Liver (tissue), 8 donors: ENCODE measurements at regions not wholly inside any gene's neighbourhood (a gene's known extent, or its start where the extent isn't known, plus 50 kb on each side); places are given as distances from the start of the nearest gene placed in this dataset.

ENCODE experiments used
- DNase-seq: peaks from one replicate; pipeline ENCODE4 v3.0.0-alpha.2; 2017; ENCODE audit warnings: low spot score
- H3K27ac ChIP-seq, 2 donors: one replicate each; pipeline ENCODE4 v1.7.0; 2013; ENCODE audit warnings: inconsistent platforms in 2 of 2, low read length in 2 of 2, control low read depth in 1 of 2, low read depth in 1 of 2, mild to moderate bottlenecking in 1 of 2
- H3K27me3 ChIP-seq, 4 donors: one replicate each; pipeline versions ENCODE4 v1.6.1 to v1.7.0; 2013; ENCODE audit warnings: low read length in 3 of 4, inconsistent platforms in 1 of 4, mild to moderate bottlenecking in 1 of 4, moderate library complexity in 1 of 4; ENCODE audit not compliant: control insufficient read depth in 4 of 4, insufficient read depth in 4 of 4
- H3K36me3 ChIP-seq, 4 donors: one replicate each; pipeline versions ENCODE4 v1.6.1 to v1.7.0; 2013; ENCODE audit warnings: low read length in 3 of 4, mild to moderate bottlenecking in 3 of 4, low read depth in 1 of 4, moderate library complexity in 1 of 4; ENCODE audit not compliant: control insufficient read depth in 4 of 4, insufficient read depth in 3 of 4
- H3K4me1 ChIP-seq, 4 donors: one replicate each; pipeline versions ENCODE4 v1.6.1 to v1.7.0; 2013; ENCODE audit warnings: low read length in 3 of 4, mild to moderate bottlenecking in 3 of 4, moderate library complexity in 1 of 4; ENCODE audit not compliant: control insufficient read depth in 4 of 4, insufficient read depth in 4 of 4
- H3K4me3 ChIP-seq, 3 donors: one replicate each; pipeline versions ENCODE4 v1.6.1 to v1.7.0; 2013; ENCODE audit warnings: low read length in 3 of 3, control low read depth in 1 of 3, low read depth in 1 of 3, mild to moderate bottlenecking in 1 of 3
- H3K9ac ChIP-seq, 2 donors: one replicate each; pipeline ENCODE4 v1.7.0; 2013; ENCODE audit warnings: low read length in 2 of 2, mild to moderate bottlenecking in 2 of 2, moderate library complexity in 2 of 2, control low read depth in 1 of 2, low read depth in 1 of 2
- H3K9me3 ChIP-seq, 4 donors: one replicate each; pipeline versions ENCODE4 v1.6.1 to v1.7.0; 2013; ENCODE audit warnings: low read length in 3 of 4; ENCODE audit not compliant: control insufficient read depth in 4 of 4
- ATF3 ChIP-seq: IDR thresholded peaks from 2 replicates; pipeline ENCODE4 v1.6.1; 2016; ENCODE audit warnings: antibody characterized with exemption
- CTCF ChIP-seq: fragments of 150-350 bp; IDR thresholded peaks from 2 replicates; pipeline ENCODE4 v1.5.1; 2017; ENCODE audit warnings: improper control_type of control experiment, low read depth, low read length; ENCODE audit not compliant: missing input control
- EGR1 ChIP-seq, 2 donors: IDR thresholded peaks; 2 replicates each; pipeline ENCODE4 v1.6.1; 2016 to 2018; ENCODE audit warnings: antibody characterized with exemption in 2 of 2, low read depth in 2 of 2
- FOXA1 ChIP-seq: IDR thresholded peaks from 2 replicates; pipeline ENCODE4 v1.6.1; 2016; ENCODE audit warnings: antibody characterized with exemption
- GABPA ChIP-seq, 2 donors: IDR thresholded peaks in 1 of 2; conservative IDR thresholded peaks in 1 of 2; 2 replicates each; pipeline ENCODE4 v1.6.1; 2016; ENCODE audit warnings: antibody characterized with exemption in 2 of 2, mild to moderate bottlenecking in 1 of 2, moderate library complexity in 1 of 2
- HNF4A ChIP-seq, 2 donors: conservative IDR thresholded peaks; 2 replicates each; pipeline ENCODE4 v1.6.1; 2016; ENCODE audit warnings: antibody characterized with exemption in 2 of 2, mild to moderate bottlenecking in 2 of 2
- HNF4G ChIP-seq: IDR thresholded peaks from 2 replicates; pipeline ENCODE4 v1.6.1; 2016; ENCODE audit warnings: antibody characterized with exemption
- JUND ChIP-seq, 2 donors: IDR thresholded peaks; 2 replicates each; pipeline ENCODE4 v1.6.1; 2016; ENCODE audit warnings: antibody characterized with exemption in 2 of 2
- MAX ChIP-seq: IDR thresholded peaks from 2 replicates; pipeline ENCODE4 v1.6.1; 2016; ENCODE audit warnings: antibody characterized with exemption
- NR2F2 ChIP-seq: IDR thresholded peaks from 2 replicates; pipeline ENCODE4 v1.6.1; 2016; ENCODE audit warnings: antibody characterized with exemption
- RAD21 ChIP-seq, 2 donors: IDR thresholded peaks; 2 replicates each; pipeline ENCODE4 v1.6.1; 2016; ENCODE audit warnings: antibody characterized with exemption in 2 of 2, mild to moderate bottlenecking in 2 of 2
- REST ChIP-seq: IDR thresholded peaks from 2 replicates; pipeline ENCODE4 v1.6.1; 2016; ENCODE audit warnings: antibody characterized with exemption, mild to moderate bottlenecking
- RXRA ChIP-seq, 2 donors: IDR thresholded peaks; 2 replicates each; pipeline ENCODE4 v1.6.1; 2017 to 2018; ENCODE audit warnings: antibody characterized with exemption in 2 of 2, mild to moderate bottlenecking in 1 of 2
- SP1 ChIP-seq: IDR thresholded peaks from 2 replicates; pipeline ENCODE4 v1.6.1; 2018; ENCODE audit warnings: antibody characterized with exemption, mild to moderate bottlenecking
- TAF1 ChIP-seq: conservative IDR thresholded peaks from 2 replicates; pipeline ENCODE4 v1.6.1; 2016; ENCODE audit warnings: antibody characterized with exemption, mild to moderate bottlenecking
- YY1 ChIP-seq: IDR thresholded peaks from 2 replicates; pipeline ENCODE4 v1.6.1; 2016; ENCODE audit warnings: antibody characterized with exemption, mild to moderate bottlenecking
- ZBTB33 ChIP-seq: IDR thresholded peaks from 2 replicates; pipeline ENCODE4 v1.6.1; 2016; ENCODE audit warnings: antibody characterized with exemption
- WGBS: extraction: QIAGEN DNeasy Blood & Tissue Kit; methylation state at CpG from one replicate; pipeline ENCODE4 v1.1.7; 2013; 5-methylcytosine and 5-hydroxymethylcytosine counted together
- donor health status: healthy.
- donor health status: healthy.
- donor health status: healthy.
- donor health status: healthy.
- donor health status: healthy.

GRCh38 chr2:183390109-183390508 lies 265.9 kb downstream of the NUP35 start:
- DNase-seq = no peak
- Histone ChIP-seq H3K9me3 (peaks cover 2 to 11% (median 3%) of the 10 kb centered on the region in 4 donors), H3K27me3 (no peaks in the 10 kb centered on the region), H3K4me1 (no peaks in the 10 kb centered on the region), H3K36me3 (no peaks in the 10 kb centered on the region), H3K9ac (no peak overlapping the region), H3K27ac (no peak overlapping the region), H3K4me3 (no peak overlapping the region)
- TF ChIP-seq NR2F2 (no peak), ZBTB33 (no peak), ATF3 (no peak), RXRA (IDR thresholded peaks at IDR 0.05) (no peak), SP1 (no peak), HNF4A (conservative IDR thresholded peaks at IDR 0.05) (no peak), REST (no peak), CTCF (no peak), YY1 (no peak)
- WGBS = 79% methylated on average over 4 of the region's 4 CpGs

- Histone ChIP-seq H3K9ac (no peak overlapping the region), H3K27me3 (no peaks in the 10 kb centered on the region), H3K4me3 (no peak overlapping the region), H3K9me3 (peaks cover 0 to under 1% (median 0%) of the 10 kb centered on the region in 4 donors), H3K4me1 (no peaks in the 10 kb centered on the region), H3K36me3 (no peaks in the 10 kb centered on the region), H3K27ac (no peak overlapping the region)
- no peak for DNase-seq
- 89% methylated on average over 7 of the region's 7 CpGs for WGBS
- TF ChIP-seq HNF4G = no peak
- TF ChIP-seq TAF1 = no peak
- TF ChIP-seq FOXA1 = no peak
- TF ChIP-seq MAX = no peak
- no peak for TF ChIP-seq ZBTB33
- no peak for TF ChIP-seq CTCF
- TF ChIP-seq ATF3 = no peak
- no peak for TF ChIP-seq RAD21 (IDR thresholded peaks at IDR 0.05)
- TF ChIP-seq JUND (IDR thresholded peaks at IDR 0.05) = no peak
- TF ChIP-seq SP1 = no peak
- no peak for TF ChIP-seq EGR1 (IDR thresholded peaks at IDR 0.05; ENCODE audit: low read depth in 2 of 2)
- TF ChIP-seq GABPA (IDR thresholded peaks at IDR 0.05 in 1 of 2, conservative IDR thresholded peaks at IDR 0.05 in 1 of 2) = no peak
- no peak for TF ChIP-seq HNF4A (conservative IDR thresholded peaks at IDR 0.05)
Measured at GRCh38 chr2:183404392-183404791, 280.1 kb downstream of the NUP35 start.
